LNCAP (cell line): ENCODE measurements at regions not wholly inside any gene's neighbourhood (a gene's known extent, or its start where the extent isn't known, plus 50 kb on each side); places are given as distances from the start of the nearest gene placed in this dataset.

ENCODE experiments used
- CTCF ChIP-seq: fragments of 450-650 bp; IDR thresholded peaks from 2 replicates; pipeline ENCODE4 v1.5.1; 2017; ENCODE audit warnings: mild to moderate bottlenecking

- TF ChIP-seq CTCF = no peak
Observed at GRCh38 chr14:83893447-83893846, 1636.5 kb upstream of the FLRT2 start.

GRCh38 chr14:83894568-83894967 lies 1635.4 kb upstream of the FLRT2 start:
- no peak for TF ChIP-seq CTCF

- no peak for TF ChIP-seq CTCF
Observed at GRCh38 chr14:83899706-83900105, 1630.2 kb upstream of the FLRT2 start.

- TF ChIP-seq CTCF = no peak
Observed at GRCh38 chr14:83905157-83905556, 1624.8 kb upstream of the FLRT2 start.

GRCh38 chr14:83908419-83908818 lies 1621.5 kb upstream of the FLRT2 start:
- no peak for TF ChIP-seq CTCF

- no peak for TF ChIP-seq CTCF
Observed at GRCh38 chr14:83909507-83909906, 1620.4 kb upstream of the FLRT2 start.

- TF ChIP-seq CTCF = no peak
Observed at GRCh38 chr14:83912032-83912642, 1617.8 kb upstream of the FLRT2 start.

- no peak for TF ChIP-seq CTCF
Observed at GRCh38 chr14:83913476-83913875, 1616.5 kb upstream of the FLRT2 start.
